ENCODE measurements at regions not wholly inside any gene's neighbourhood (a gene's known extent, or its start where the extent isn't known, plus 50 kb on each side); places are given as distances from the start of the nearest gene placed in this dataset.

DNA sequence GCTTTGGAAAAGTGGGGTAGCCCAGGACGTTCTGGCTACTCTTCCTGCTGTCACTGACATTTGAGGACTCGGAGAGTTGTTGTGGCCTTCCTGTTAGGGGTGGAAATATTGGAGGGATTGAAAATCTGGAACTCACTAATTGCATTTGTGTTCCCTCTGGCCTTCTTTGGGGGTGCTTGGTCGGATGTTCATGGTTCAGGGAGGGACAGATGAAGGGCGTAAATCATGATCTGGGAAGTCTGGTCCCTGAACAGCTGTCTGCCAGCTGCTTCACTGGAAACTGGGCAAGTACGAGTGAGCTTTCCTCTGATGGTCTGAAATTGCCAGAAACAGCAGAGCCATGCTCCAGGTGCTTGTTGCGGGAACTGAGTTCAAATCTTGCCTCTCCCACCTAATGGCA is 327.8 kb upstream of the C2CD4B start:
- Mint-ChIP-seq H3K27me3 (peaks cover 4% of the 10 kb centered on the region), H3K4me1 (no peaks in the 10 kb centered on the region), H3K9me3 (ENCODE audit: insufficient read depth) (no peaks in the 10 kb centered on the region), H3K4me3 (no peak overlapping the region), H3K27ac (no peak overlapping the region)
- Histone ChIP-seq H3K79me2 (ENCODE audit: control insufficient read depth, insufficient read depth, low read length) (no peaks in the 10 kb centered on the region), H3K4me2 (replicated peaks; ENCODE audit: low read depth, low read length, poor library complexity, severe bottlenecking) (no peak overlapping the region), H3K4me1 (ENCODE audit: control insufficient read depth in 2 of 2, insufficient read depth in 2 of 2, low read length in 2 of 2) (no peaks in the 10 kb centered on the region), H3K27me3 (replicated peaks in 1 of 4; ENCODE audit: control extremely low read depth in 1 of 4, control insufficient read depth in 3 of 4, insufficient read depth in 4 of 4, low read length in 3 of 4) (no peaks in the 10 kb centered on the region), H3K4me3 (ENCODE audit: control extremely low read depth in 1 of 5, extremely low read depth in 1 of 5, insufficient read depth in 1 of 5, low read depth in 2 of 5, low read length in 4 of 5) (no peak overlapping the region), H2AFZ (ENCODE audit: insufficient read depth, low read depth, low read length, poor library complexity, severe bottlenecking) (no peak overlapping the region), H3K9me3 (ENCODE audit: control extremely low read depth in 1 of 3, control insufficient read depth in 2 of 3, insufficient read depth in 1 of 3, low read length in 2 of 3) (no peaks in the 10 kb centered on the region), H3K36me3 (replicated peaks in 1 of 2; ENCODE audit: control extremely low read depth in 1 of 2, control insufficient read depth in 1 of 2, extremely low read depth in 1 of 2, insufficient read depth in 2 of 2, low read length in 1 of 2) (no peaks in the 10 kb centered on the region), H3K27ac (ENCODE audit: low read length in 2 of 2) (no peak overlapping the region), H4K20me1 (ENCODE audit: control insufficient read depth, insufficient read depth, low read length, poor library complexity, severe bottlenecking) (no peaks in the 10 kb centered on the region), H3K9ac (ENCODE audit: low read length) (no peak overlapping the region)
- TF ChIP-seq CTCF (IDR thresholded peaks at IDR 0.05) (no peak), EZH2 (IDR thresholded peaks at IDR 0.05; ENCODE audit: borderline replicate concordance, insufficient read depth, low read depth, low read length, poor library complexity, severe bottlenecking) (no peak)
- DNase-seq (no peak), ATAC-seq (ENCODE audit: low read depth) (no peak)
- POLR2A ChIA-PET = no interaction called here
- WGBS (ENCODE audit: insufficient coverage) = 86% methylated on average over 6 of the region's 6 CpGs
- intact Hi-C loops (cut with micrococcal nuclease) = no loop called here
- CTCF ChIA-PET = no interaction called here

- no peak overlapping the region for H3K4me3 Mint-ChIP-seq
- Histone ChIP-seq H4K20me1 (ENCODE audit: control insufficient read depth, insufficient read depth, low read length, poor library complexity, severe bottlenecking) (no peaks in the 10 kb centered on the region), H3K27me3 (replicated peaks in 1 of 4; ENCODE audit: control extremely low read depth in 1 of 4, control insufficient read depth in 3 of 4, insufficient read depth in 4 of 4, low read length in 3 of 4) (no peaks in the 10 kb centered on the region), H2AFZ (ENCODE audit: insufficient read depth, low read depth, low read length, poor library complexity, severe bottlenecking) (no peak overlapping the region), H3K9ac (ENCODE audit: low read length) (no peak overlapping the region), H3K4me3 (ENCODE audit: control extremely low read depth in 1 of 5, extremely low read depth in 1 of 5, insufficient read depth in 1 of 5, low read depth in 2 of 5, low read length in 4 of 5) (no peak overlapping the region), H3K9me3 (ENCODE audit: control extremely low read depth in 1 of 3, control insufficient read depth in 2 of 3, insufficient read depth in 1 of 3, low read length in 2 of 3) (no peaks in the 10 kb centered on the region), H3K27ac (ENCODE audit: low read length in 2 of 2) (no peak overlapping the region), H3K4me2 (replicated peaks; ENCODE audit: low read depth, low read length, poor library complexity, severe bottlenecking) (no peak overlapping the region), H3K36me3 (replicated peaks in 1 of 2; ENCODE audit: control extremely low read depth in 1 of 2, control insufficient read depth in 1 of 2, extremely low read depth in 1 of 2, insufficient read depth in 2 of 2, low read length in 1 of 2) (no peaks in the 10 kb centered on the region), H3K79me2 (ENCODE audit: control insufficient read depth, insufficient read depth, low read length) (no peaks in the 10 kb centered on the region), H3K4me1 (ENCODE audit: control insufficient read depth in 2 of 2, insufficient read depth in 2 of 2, low read length in 2 of 2) (no peaks in the 10 kb centered on the region)
- ChIA-PET POLR2A (no interaction called here), CTCF (no interaction called here)
- no peaks in the 10 kb centered on the region for H3K4me1 Mint-ChIP-seq
- ATAC-seq (ENCODE audit: low read depth) = no peak
- DNase-seq = no peak
- no peak overlapping the region for H3K27ac Mint-ChIP-seq
- H3K9me3 Mint-ChIP-seq (ENCODE audit: insufficient read depth) = no peaks in the 10 kb centered on the region
- WGBS (ENCODE audit: insufficient coverage) = 88% methylated on average over 3 of the region's 4 CpGs
- H3K27me3 Mint-ChIP-seq = no peaks in the 10 kb centered on the region
- intact Hi-C loops (cut with micrococcal nuclease) = no loop called here
- TF ChIP-seq EZH2 (IDR thresholded peaks at IDR 0.05; ENCODE audit: borderline replicate concordance, insufficient read depth, low read depth, low read length, poor library complexity, severe bottlenecking) (no peak), CTCF (IDR thresholded peaks at IDR 0.05) (no peak)
Observed at GRCh38 chr15:62494197-62494596, 329.1 kb upstream of the C2CD4B start.

All from B cell (primary cell).